ENCODE measurements at regions not wholly inside any gene's neighbourhood (a gene's known extent, or its start where the extent isn't known, plus 50 kb on each side); places are given as distances from the start of the nearest gene placed in this dataset.
"Not testable (repeated sequence)": the region's sequence is repeated elsewhere in the genome, so short reads cannot be mapped to it uniquely, and the experiment has no call there.

GRCh38 chr6:33896391-33897188 lies 92.8 kb upstream of the MLN start:
- no peak for DNase-seq (ENCODE audit: low read depth in 2 of 2, low spot score in 1 of 2)

- no peak for DNase-seq (ENCODE audit: low read depth in 2 of 2, low spot score in 1 of 2)
Observed at GRCh38 chr6:33895988-33896387, 92.2 kb upstream of the MLN start.

- DNase-seq (ENCODE audit: low read depth in 2 of 2, low spot score in 1 of 2) = no peak
Observed at GRCh38 chr6:33895296-33895695, 91.5 kb upstream of the MLN start.

- DNase-seq (ENCODE audit: low read depth in 2 of 2, low spot score in 1 of 2) = no peak
Observed at GRCh38 chr6:33894438-33894837, 90.6 kb upstream of the MLN start.

- DNase-seq (ENCODE audit: low read depth in 2 of 2, low spot score in 1 of 2) = no peak
Observed at GRCh38 chr6:33892581-33893346, 89.0 kb upstream of the MLN start.

GRCh38 chr6:33888664-33889200 lies 84.9 kb upstream of the MLN start:
- no peak for DNase-seq (ENCODE audit: low read depth in 2 of 2, low spot score in 1 of 2)

- no peak for DNase-seq (ENCODE audit: low read depth in 2 of 2, low spot score in 1 of 2)
Observed at GRCh38 chr6:33888183-33888582, 84.4 kb upstream of the MLN start.

- no peak for DNase-seq (ENCODE audit: low read depth in 2 of 2, low spot score in 1 of 2)
Observed at GRCh38 chr6:33886673-33887144, 82.9 kb upstream of the MLN start.

GRCh38 chr6:33885132-33886057 lies 81.6 kb upstream of the MLN start:
- DNase-seq (ENCODE audit: low read depth in 2 of 2, low spot score in 1 of 2) = no peak

- not testable (repeated sequence) for DNase-seq (ENCODE audit: low read depth in 2 of 2, low spot score in 1 of 2)
Observed at GRCh38 chr6:33883621-33884020, 79.8 kb upstream of the MLN start.

- no peak for DNase-seq (ENCODE audit: low read depth in 2 of 2, low spot score in 1 of 2)
Observed at GRCh38 chr6:33882154-33882553, 78.4 kb upstream of the MLN start.

- no peak for DNase-seq (ENCODE audit: low read depth in 2 of 2, low spot score in 1 of 2)
Observed at GRCh38 chr6:33880766-33881165, 77.0 kb upstream of the MLN start.

GRCh38 chr6:33880104-33880678 lies 76.4 kb upstream of the MLN start:
- no peak for DNase-seq (ENCODE audit: low read depth in 2 of 2, low spot score in 1 of 2)

GRCh38 chr6:33878562-33878961 lies 74.8 kb upstream of the MLN start:
- DNase-seq (ENCODE audit: low read depth in 2 of 2, low spot score in 1 of 2) = no peak

- no peak for DNase-seq (ENCODE audit: low read depth in 2 of 2, low spot score in 1 of 2)
Observed at GRCh38 chr6:33877982-33878535, 74.3 kb upstream of the MLN start.

- DNase-seq (ENCODE audit: low read depth in 2 of 2, low spot score in 1 of 2) = no peak
Observed at GRCh38 chr6:33875696-33876095, 71.9 kb upstream of the MLN start.

- no peak for DNase-seq (ENCODE audit: low read depth in 2 of 2, low spot score in 1 of 2)
Observed at GRCh38 chr6:33875141-33875581, 71.4 kb upstream of the MLN start.

GRCh38 chr6:33874136-33874760 lies 70.4 kb upstream of the MLN start:
- DNase-seq (ENCODE audit: low read depth in 2 of 2, low spot score in 1 of 2) = no peak

- DNase-seq (ENCODE audit: low read depth in 2 of 2, low spot score in 1 of 2) = no peak
Observed at GRCh38 chr6:33872761-33873160, 69.0 kb upstream of the MLN start.

Data from stimulated activated CD8-positive, alpha-beta memory T cell treated with anti-CD3 and anti-CD28 coated beads, Interleukin-4, amount 100 ng/mL, for 4 hours (primary cell).